Breast epithelium (tissue), 4 donors: ENCODE measurements at regions not wholly inside any gene's neighbourhood (a gene's known extent, or its start where the extent isn't known, plus 50 kb on each side); places are given as distances from the start of the nearest gene placed in this dataset.

Experiments
- DNase-seq, 2 donors: peaks; one replicate each; pipeline ENCODE4 v3.0.0-alpha.2; 2019; ENCODE audit warnings: low spot score in 2 of 2
- H3K27ac ChIP-seq, 2 donors: fragments of 200-600 bp; sonication (generic) in 1 of 2; one replicate each; pipeline ENCODE4 v1.5.1; 2016 to 2019; ENCODE audit warnings: mild to moderate bottlenecking in 1 of 2
- H3K27me3 ChIP-seq, 2 donors: fragments of 200-600 bp; sonication (generic) in 1 of 2; one replicate each; pipeline versions ENCODE4 v1.5.1 to v1.6.0; 2017 to 2019; ENCODE audit warnings: control low read depth in 1 of 2, mild to moderate bottlenecking in 1 of 2
- H3K36me3 ChIP-seq: fragments of 200-600 bp; one replicate; pipeline ENCODE4 v1.5.1; 2019
- H3K4me1 ChIP-seq, 2 donors: fragments of 200-600 bp; sonication (generic); one replicate each; pipeline ENCODE4 v1.5.1; 2016 to 2019; ENCODE audit warnings: control low read depth in 1 of 2
- H3K4me3 ChIP-seq, 3 donors: fragments of 200-600 bp; sonication (generic); 1 replicate in 2 of 3; 2 replicates in 1 of 3; pipeline ENCODE4 v1.5.1; 2016 to 2019; ENCODE audit warnings: mild to moderate bottlenecking in 3 of 3, moderate library complexity in 2 of 3
- H3K9me3 ChIP-seq, 2 donors: fragments of 200-600 bp; sonication (generic) in 1 of 2; one replicate each; pipeline ENCODE4 v1.5.1; 2016 to 2019; ENCODE audit warnings: control low read depth in 1 of 2
- POLR2A ChIP-seq: fragments of 450-650 bp; IDR thresholded peaks from one replicate; pipeline ENCODE4 v1.6.1; 2016; ENCODE audit warnings: antibody characterized with exemption, mild to moderate bottlenecking, moderate library complexity
- POLR2AphosphoS5 ChIP-seq, 3 donors: sonication (generic); formaldehyde crosslinking; IDR thresholded peaks; one replicate each; pipeline ENCODE4 v1.6.1; 2017; ENCODE audit warnings: antibody characterized with exemption in 3 of 3
- intact Hi-C: fragments of 100-400 bp; cut with DNase I; formaldehyde crosslinking; loops from one replicate; pipeline ENCODE4 v1.15.1; 2023; ENCODE audit warnings: low total_unique reads
- TF ChIP-seq, protein P1 (sequence below), 3 donors: fragments of 450-650 bp; IDR thresholded peaks; one replicate each; pipeline ENCODE4 v1.5.1; 2016 to 2017; ENCODE audit warnings: antibody characterized with exemption in 3 of 3, mild to moderate bottlenecking in 3 of 3, moderate library complexity in 3 of 3

DNA sequence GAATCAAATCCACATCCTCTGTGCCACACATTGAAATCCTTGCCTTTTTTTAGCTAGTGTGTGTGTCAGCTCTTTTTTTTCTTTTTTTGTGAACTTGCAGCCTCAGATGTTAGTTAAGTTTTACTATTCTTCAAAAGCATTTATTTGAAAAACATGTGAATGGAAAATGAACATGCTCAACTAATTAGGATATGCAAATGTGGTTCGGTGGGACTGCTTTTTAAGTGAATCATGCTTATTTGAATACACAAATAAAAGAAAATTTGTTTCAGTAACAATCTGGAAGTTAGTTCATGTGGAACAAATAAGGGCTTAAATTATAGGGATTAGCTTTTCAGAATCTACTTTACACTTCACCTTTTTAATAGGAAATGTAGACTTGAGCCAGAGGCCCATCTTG is 751.5 kb upstream of the FAM241A start:
- TF ChIP-seq POLR2AphosphoS5 (IDR thresholded peaks at IDR 0.05) (no peak), POLR2A (no peak)
- TF ChIP-seq, protein P1, sequence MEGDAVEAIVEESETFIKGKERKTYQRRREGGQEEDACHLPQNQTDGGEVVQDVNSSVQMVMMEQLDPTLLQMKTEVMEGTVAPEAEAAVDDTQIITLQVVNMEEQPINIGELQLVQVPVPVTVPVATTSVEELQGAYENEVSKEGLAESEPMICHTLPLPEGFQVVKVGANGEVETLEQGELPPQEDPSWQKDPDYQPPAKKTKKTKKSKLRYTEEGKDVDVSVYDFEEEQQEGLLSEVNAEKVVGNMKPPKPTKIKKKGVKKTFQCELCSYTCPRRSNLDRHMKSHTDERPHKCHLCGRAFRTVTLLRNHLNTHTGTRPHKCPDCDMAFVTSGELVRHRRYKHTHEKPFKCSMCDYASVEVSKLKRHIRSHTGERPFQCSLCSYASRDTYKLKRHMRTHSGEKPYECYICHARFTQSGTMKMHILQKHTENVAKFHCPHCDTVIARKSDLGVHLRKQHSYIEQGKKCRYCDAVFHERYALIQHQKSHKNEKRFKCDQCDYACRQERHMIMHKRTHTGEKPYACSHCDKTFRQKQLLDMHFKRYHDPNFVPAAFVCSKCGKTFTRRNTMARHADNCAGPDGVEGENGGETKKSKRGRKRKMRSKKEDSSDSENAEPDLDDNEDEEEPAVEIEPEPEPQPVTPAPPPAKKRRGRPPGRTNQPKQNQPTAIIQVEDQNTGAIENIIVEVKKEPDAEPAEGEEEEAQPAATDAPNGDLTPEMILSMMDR (IDR thresholded peaks at IDR 0.05): no peak
- H3K27ac ChIP-seq: no peak overlapping the region
- DNase-seq: no peak
- no peaks in the 10 kb centered on the region for H3K9me3 ChIP-seq
- H3K4me1 ChIP-seq: no peaks in the 10 kb centered on the region
- no peak overlapping the region for H3K4me3 ChIP-seq
- no peaks in the 10 kb centered on the region for H3K27me3 ChIP-seq
- intact Hi-C loops: no loop called here
- H3K36me3 ChIP-seq: no peaks in the 10 kb centered on the region

DNA sequence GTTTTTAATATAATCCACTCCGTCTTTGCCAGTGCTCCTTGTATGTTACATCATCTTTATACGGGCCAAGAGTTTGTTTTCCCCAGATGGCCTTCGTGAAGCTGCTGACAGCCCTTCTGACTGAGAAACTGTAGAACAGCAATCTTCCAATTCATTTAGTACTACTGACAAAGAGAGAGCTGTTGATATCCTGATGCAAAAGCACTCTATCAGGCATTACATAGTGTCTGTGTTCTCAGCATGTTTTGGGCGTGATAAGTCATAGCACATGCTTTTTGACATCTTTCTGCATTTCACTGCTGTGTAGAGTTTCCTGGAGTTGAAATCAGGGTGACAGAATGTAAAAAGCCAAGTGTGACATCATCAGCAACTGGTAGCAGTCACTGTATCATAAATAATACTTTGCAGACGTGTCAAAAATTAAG is 746.3 kb upstream of the FAM241A start:
- intact Hi-C loops: no loop called here
- DNase-seq: no peak
- no peak for TF ChIP-seq POLR2A
- no peak for TF ChIP-seq POLR2AphosphoS5 (IDR thresholded peaks at IDR 0.05)
- TF ChIP-seq, protein P1 (IDR thresholded peaks at IDR 0.05): no peak

DNA sequence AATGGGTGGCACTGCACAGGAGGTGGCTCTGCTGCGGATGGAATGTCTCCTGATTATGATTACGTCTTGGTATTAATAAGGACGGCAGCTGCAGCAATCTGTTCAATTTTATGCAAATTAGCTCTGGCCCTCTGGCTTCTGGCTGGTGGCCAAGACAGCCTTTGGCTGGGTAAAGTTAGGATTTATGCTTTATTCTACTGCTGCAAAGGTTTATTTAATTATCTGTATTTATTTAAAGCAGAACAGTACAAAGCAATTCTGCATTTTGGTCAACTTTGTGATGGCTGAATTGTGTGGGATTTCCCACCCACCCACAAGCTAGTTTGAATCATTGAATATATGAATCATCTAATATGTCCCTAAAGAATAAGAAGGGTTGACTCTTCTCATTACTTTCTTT is 745.6 kb upstream of the FAM241A start:
- Histone ChIP-seq H3K9me3 (no peaks in the 10 kb centered on the region), H3K27ac (no peak overlapping the region), H3K4me1 (no peaks in the 10 kb centered on the region), H3K27me3 (no peaks in the 10 kb centered on the region), H3K4me3 (no peak overlapping the region), H3K36me3 (no peaks in the 10 kb centered on the region)
- no peak for TF ChIP-seq POLR2A
- TF ChIP-seq, protein P1 (IDR thresholded peaks at IDR 0.05): no peak
- no peak for TF ChIP-seq POLR2AphosphoS5 (IDR thresholded peaks at IDR 0.05)
- intact Hi-C loops: no loop called here
- DNase-seq: no peak

More for the DNA sequence above, 746.3 kb upstream of the FAM241A start:
- Histone ChIP-seq H3K27me3 (no peaks in the 10 kb centered on the region), H3K27ac (no peak overlapping the region), H3K9me3 (no peaks in the 10 kb centered on the region), H3K4me3 (no peak overlapping the region), H3K36me3 (no peaks in the 10 kb centered on the region), H3K4me1 (no peaks in the 10 kb centered on the region)

DNA sequence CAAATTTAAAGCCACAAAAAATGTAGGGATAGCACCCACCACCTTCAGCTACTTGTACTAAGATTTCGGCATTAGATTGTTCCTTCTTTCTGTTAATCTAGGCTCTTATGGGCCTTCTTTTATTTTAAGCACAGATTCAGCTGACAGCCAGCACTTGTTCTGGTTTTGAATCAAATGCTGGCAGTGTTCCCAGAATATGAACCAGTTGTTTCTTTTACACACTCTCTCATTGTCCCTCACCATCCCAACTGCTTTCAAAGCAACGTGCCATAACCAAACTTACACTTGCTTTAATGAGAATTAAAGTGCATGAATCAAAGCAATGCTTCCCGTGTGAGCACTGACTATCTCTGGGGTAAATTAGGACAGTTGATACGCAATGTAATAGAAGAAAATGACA is 744.5 kb upstream of the FAM241A start:
- no peak for DNase-seq
- no peak overlapping the region for H3K27ac ChIP-seq

DNA sequence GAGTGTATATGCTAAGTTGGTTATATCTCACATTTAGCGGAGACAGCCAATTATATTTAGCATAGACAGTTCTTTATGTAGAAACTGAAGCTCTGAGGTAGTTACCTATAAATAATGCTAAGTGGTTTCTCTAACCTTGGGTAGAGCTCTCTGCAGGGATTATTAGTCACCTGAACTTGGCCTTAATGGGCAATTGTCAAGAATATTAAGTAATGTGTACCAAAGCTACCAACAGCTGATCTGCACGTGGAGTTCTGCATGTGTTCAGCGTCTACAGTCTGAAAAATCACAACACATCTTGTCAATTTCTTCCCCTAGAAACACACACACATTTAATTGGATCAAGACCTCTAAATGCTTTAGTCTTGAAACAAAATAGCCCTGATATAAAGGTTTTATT is 740.6 kb upstream of the FAM241A start:
- H3K27ac ChIP-seq: no peak overlapping the region
- no peaks in the 10 kb centered on the region for H3K4me1 ChIP-seq
- DNase-seq: no peak
- no peak overlapping the region for H3K4me3 ChIP-seq
- H3K36me3 ChIP-seq: no peaks in the 10 kb centered on the region
- H3K9me3 ChIP-seq: peaks cover 0 to 7% of the 10 kb centered on the region in 2 donors
- no peaks in the 10 kb centered on the region for H3K27me3 ChIP-seq
- intact Hi-C loops: loop anchor here (5.0 kb wide), 1 partner anchor 383 kb away; no protein-coding TSS in a partner anchor
- TF ChIP-seq, protein P1 (IDR thresholded peaks at IDR 0.05): no peak
- TF ChIP-seq POLR2AphosphoS5 (IDR thresholded peaks at IDR 0.05): no peak
- no peak for TF ChIP-seq POLR2A

More for the DNA sequence above, 744.5 kb upstream of the FAM241A start:
- TF ChIP-seq POLR2AphosphoS5 (IDR thresholded peaks at IDR 0.05): no peak
- no peak for TF ChIP-seq POLR2A
- TF ChIP-seq, protein P1 (IDR thresholded peaks at IDR 0.05): no peak
- Histone ChIP-seq H3K4me1 (no peaks in the 10 kb centered on the region), H3K27me3 (no peaks in the 10 kb centered on the region), H3K9me3 (no peaks in the 10 kb centered on the region), H3K4me3 (no peak overlapping the region), H3K36me3 (no peaks in the 10 kb centered on the region)
- intact Hi-C loops: no loop called here
